ENCODE measurements at regions not wholly inside any gene's neighbourhood (a gene's known extent, or its start where the extent isn't known, plus 50 kb on each side); places are given as distances from the start of the nearest gene placed in this dataset.

DNA sequence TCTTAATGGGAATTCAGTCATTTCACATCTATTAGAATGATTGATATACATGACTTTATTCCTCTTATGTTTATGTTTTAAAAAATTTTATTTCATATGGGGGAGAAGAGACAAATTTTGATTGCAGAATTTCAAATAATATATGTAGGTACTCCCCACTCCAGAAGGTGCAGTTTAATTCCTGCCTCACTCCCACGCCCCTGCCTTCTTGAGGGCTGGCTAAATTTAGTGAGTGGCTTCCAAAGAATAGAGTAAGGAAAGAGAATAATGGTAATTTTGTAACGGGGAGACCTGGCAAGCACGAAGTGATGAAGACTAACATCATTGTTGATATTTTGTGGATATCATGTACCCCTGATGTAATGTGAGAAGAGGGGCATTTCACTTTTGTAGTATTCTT lies 94.7 kb upstream of the FAM78B start:
- Mint-ChIP-seq H3K36me3 (ENCODE audit: low read depth) (no peaks in the 10 kb centered on the region), H3K4me3 (no peak overlapping the region), H3K9me3 (peaks cover 4% of the 10 kb centered on the region), H3K27me3 (ENCODE audit: low read depth, poor library complexity) (peaks cover 11% of the 10 kb centered on the region), H3K4me1 (no peaks in the 10 kb centered on the region), H3K27ac (no peak overlapping the region)
- DNase-seq: no peak
- TF ChIP-seq CTCF (IDR thresholded peaks at IDR 0.05): no peak

- Mint-ChIP-seq H3K4me3 (no peak overlapping the region), H3K27ac (no peak overlapping the region), H3K36me3 (ENCODE audit: low read depth) (no peaks in the 10 kb centered on the region), H3K27me3 (ENCODE audit: low read depth, poor library complexity) (peaks cover 12% of the 10 kb centered on the region), H3K9me3 (peaks cover 1% of the 10 kb centered on the region), H3K4me1 (no peaks in the 10 kb centered on the region)
- no peak for TF ChIP-seq CTCF (IDR thresholded peaks at IDR 0.05)
- no peak for DNase-seq
Measured at GRCh38 chr1:166270476-166271150, 103.8 kb upstream of the FAM78B start.

DNA sequence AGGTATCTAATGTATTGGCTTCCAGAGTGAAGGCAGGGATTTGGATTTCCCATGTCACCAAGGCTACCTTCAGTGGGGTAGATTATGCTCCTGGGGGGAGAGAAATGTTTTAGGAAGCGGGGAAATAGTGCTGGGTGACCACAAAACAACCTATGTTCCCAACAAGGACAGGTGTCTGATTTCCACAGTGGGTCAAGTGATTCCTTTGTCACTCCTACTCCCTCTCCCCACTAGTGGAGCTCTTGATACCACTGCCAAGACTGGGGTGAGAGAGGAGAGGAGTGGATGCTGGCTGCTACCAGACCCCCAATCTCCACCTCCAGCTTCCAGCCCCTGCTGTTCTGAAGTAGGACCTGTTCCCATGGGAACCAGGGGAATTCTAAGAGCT lies 104.3 kb upstream of the FAM78B start:
- Mint-ChIP-seq H3K36me3 (ENCODE audit: low read depth) (no peaks in the 10 kb centered on the region), H3K27ac (no peak overlapping the region), H3K27me3 (ENCODE audit: low read depth, poor library complexity) (peaks cover 10% of the 10 kb centered on the region), H3K4me3 (no peak overlapping the region), H3K4me1 (no peaks in the 10 kb centered on the region), H3K9me3 (peaks cover 6% of the 10 kb centered on the region)
- no peak for TF ChIP-seq CTCF (IDR thresholded peaks at IDR 0.05)
- no peak for DNase-seq

DNA sequence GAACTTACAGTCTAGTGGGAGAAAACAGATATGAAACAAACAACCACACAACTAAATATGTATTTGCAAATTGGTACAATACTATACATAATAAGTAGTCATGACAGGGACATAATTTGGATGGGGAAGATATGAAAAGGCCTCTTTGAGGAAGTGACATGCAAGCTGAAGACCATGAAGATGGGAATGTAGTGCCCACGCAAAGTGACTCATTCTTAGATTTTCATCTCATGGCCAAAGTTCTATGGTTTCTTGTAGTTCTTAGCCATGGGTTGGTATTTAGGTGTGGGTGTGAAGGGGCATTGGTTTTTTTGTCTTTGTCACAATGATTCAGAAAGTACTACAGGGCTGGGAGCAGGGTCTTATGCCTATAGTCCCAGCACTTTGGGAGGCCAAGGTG lies 105.4 kb upstream of the FAM78B start:
- no peaks in the 10 kb centered on the region for H3K36me3 Mint-ChIP-seq (ENCODE audit: low read depth)
- no peak overlapping the region for H3K27ac Mint-ChIP-seq
- no peak for TF ChIP-seq CTCF (IDR thresholded peaks at IDR 0.05)
- no peak for DNase-seq
- peaks cover 16% of the 10 kb centered on the region for H3K9me3 Mint-ChIP-seq
- no peak overlapping the region for H3K4me3 Mint-ChIP-seq
- H3K27me3 Mint-ChIP-seq (ENCODE audit: low read depth, poor library complexity): peaks cover 9% of the 10 kb centered on the region
- H3K4me1 Mint-ChIP-seq: no peaks in the 10 kb centered on the region

GRCh38 chr1:166272851-166273250 lies 106.0 kb upstream of the FAM78B start:
- Mint-ChIP-seq H3K36me3 (ENCODE audit: low read depth) (no peaks in the 10 kb centered on the region), H3K4me3 (no peak overlapping the region), H3K27ac (no peak overlapping the region), H3K9me3 (peaks cover 21% of the 10 kb centered on the region), H3K4me1 (no peaks in the 10 kb centered on the region), H3K27me3 (ENCODE audit: low read depth, poor library complexity) (peaks cover 6% of the 10 kb centered on the region)
- no peak for TF ChIP-seq CTCF (IDR thresholded peaks at IDR 0.05)
- no peak for DNase-seq

DNA sequence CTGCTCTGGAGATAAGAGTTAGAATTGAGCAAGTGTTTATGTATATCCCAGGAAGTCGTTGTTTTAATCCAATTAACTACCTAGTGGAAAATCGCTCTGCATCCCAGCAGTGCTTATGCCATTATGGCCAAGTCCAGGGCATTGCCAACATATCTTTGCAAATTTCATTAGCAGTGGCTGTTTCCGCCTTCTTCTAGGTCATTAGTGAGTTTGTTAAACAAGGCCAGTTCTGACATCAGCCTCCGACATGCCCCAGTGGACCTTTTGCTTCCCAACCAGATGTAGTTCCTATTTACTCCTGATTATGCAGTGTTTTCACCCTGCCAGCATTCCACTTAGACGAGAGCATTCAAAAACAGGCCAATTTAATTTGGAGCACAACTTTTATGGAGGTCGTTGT lies 106.8 kb upstream of the FAM78B start:
- H3K4me3 Mint-ChIP-seq: no peak overlapping the region
- no peak overlapping the region for H3K27ac Mint-ChIP-seq
- H3K9me3 Mint-ChIP-seq: peaks cover 22% of the 10 kb centered on the region
- H3K36me3 Mint-ChIP-seq (ENCODE audit: low read depth): no peaks in the 10 kb centered on the region
- H3K4me1 Mint-ChIP-seq: no peaks in the 10 kb centered on the region
- no peak for TF ChIP-seq CTCF (IDR thresholded peaks at IDR 0.05)
- H3K27me3 Mint-ChIP-seq (ENCODE audit: low read depth, poor library complexity): peaks cover 6% of the 10 kb centered on the region
- no peak for DNase-seq
